ENCODE measurements at regions not wholly inside any gene's neighbourhood (a gene's known extent, or its start where the extent isn't known, plus 50 kb on each side); places are given as distances from the start of the nearest gene placed in this dataset.

DNA sequence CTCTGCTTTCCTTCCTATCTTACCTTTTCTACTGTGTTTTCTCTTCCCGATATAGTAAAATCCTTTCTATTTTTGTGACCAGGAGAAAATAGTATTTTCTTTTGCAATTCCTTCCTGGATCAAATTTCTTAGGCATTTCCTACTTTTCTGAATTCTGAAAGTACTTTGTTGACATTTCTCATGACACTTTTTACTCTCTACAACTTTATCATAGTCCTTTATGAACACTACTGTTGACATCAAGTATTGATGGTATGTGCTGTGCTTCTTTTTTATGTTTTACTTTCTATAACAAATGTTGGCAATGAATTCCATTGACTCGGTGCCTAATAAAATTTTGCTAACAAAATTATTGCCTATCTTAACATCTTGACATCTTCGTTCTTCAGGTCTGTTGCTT lies 217.7 kb upstream of the TCF4 start:
- TF ChIP-seq FOXP2 (optimal IDR thresholded peaks at IDR 0.05; ENCODE audit: borderline replicate concordance, extremely low read depth, extremely low read length, insufficient read depth) = no peak
- TF ChIP-seq, protein P1, sequence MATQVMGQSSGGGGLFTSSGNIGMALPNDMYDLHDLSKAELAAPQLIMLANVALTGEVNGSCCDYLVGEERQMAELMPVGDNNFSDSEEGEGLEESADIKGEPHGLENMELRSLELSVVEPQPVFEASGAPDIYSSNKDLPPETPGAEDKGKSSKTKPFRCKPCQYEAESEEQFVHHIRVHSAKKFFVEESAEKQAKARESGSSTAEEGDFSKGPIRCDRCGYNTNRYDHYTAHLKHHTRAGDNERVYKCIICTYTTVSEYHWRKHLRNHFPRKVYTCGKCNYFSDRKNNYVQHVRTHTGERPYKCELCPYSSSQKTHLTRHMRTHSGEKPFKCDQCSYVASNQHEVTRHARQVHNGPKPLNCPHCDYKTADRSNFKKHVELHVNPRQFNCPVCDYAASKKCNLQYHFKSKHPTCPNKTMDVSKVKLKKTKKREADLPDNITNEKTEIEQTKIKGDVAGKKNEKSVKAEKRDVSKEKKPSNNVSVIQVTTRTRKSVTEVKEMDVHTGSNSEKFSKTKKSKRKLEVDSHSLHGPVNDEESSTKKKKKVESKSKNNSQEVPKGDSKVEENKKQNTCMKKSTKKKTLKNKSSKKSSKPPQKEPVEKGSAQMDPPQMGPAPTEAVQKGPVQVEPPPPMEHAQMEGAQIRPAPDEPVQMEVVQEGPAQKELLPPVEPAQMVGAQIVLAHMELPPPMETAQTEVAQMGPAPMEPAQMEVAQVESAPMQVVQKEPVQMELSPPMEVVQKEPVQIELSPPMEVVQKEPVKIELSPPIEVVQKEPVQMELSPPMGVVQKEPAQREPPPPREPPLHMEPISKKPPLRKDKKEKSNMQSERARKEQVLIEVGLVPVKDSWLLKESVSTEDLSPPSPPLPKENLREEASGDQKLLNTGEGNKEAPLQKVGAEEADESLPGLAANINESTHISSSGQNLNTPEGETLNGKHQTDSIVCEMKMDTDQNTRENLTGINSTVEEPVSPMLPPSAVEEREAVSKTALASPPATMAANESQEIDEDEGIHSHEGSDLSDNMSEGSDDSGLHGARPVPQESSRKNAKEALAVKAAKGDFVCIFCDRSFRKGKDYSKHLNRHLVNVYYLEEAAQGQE (IDR thresholded peaks at IDR 0.05; ENCODE audit: insufficient read depth in 1 of 2, low read depth in 2 of 2, low read length in 2 of 2) = no peak

Measured in PFSK-1 (cell line).